Gastroesophageal sphincter (tissue), 3 donors: ENCODE measurements at regions not wholly inside any gene's neighbourhood (a gene's known extent, or its start where the extent isn't known, plus 50 kb on each side); places are given as distances from the start of the nearest gene placed in this dataset.

Experiments
- CTCF ChIP-seq, 4 experiments: fragments of 200-600 bp in 2 of 4; fragments of 450-650 bp in 2 of 4; sonication (generic) in 1 of 4; IDR thresholded peaks; one replicate each; pipeline ENCODE4 v1.5.1; 2017 to 2019; ENCODE audit warnings: antibody characterized with exemption in 4 of 4, mild to moderate bottlenecking in 2 of 4, moderate library complexity in 2 of 4
- POLR2A ChIP-seq, 2 donors: fragments of 450-650 bp; IDR thresholded peaks; one replicate each; pipeline ENCODE4 v1.6.1; 2017; ENCODE audit warnings: antibody characterized with exemption in 2 of 2, mild to moderate bottlenecking in 2 of 2, moderate library complexity in 1 of 2
- POLR2AphosphoS5 ChIP-seq: sonication (generic); formaldehyde crosslinking; IDR thresholded peaks from one replicate; pipeline ENCODE4 v1.6.1; 2017; ENCODE audit warnings: antibody characterized with exemption

GRCh38 chr18:3345885-3346284, 84.0 kb downstream of the MYL12B start:
- TF ChIP-seq CTCF (IDR thresholded peaks at IDR 0.05) (no peak), POLR2AphosphoS5 (no peak), POLR2A (IDR thresholded peaks at IDR 0.05) (no peak)
